ENCODE measurements at regions not wholly inside any gene's neighbourhood (a gene's known extent, or its start where the extent isn't known, plus 50 kb on each side); places are given as distances from the start of the nearest gene placed in this dataset.

DNA sequence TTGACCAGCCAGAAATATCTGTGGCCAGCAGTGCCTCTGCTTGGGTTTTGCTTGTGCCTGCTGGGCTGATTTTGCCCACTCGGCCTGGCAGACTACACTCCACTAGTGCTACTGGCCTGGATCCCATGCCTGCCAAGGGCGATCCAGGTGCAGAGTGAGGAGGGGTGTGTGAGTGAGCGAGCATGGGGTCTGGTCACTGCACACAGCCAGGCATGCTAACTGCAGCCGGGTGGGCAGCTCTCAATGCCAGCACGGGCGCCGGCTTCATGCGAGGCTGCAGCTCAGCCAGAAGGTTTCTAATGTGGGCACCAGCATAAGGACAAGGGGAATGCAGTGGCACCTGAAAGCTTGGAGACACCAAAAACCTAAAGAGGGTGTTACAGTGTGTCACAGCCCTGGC is 1161.4 kb downstream of the FSTL5 start:
- H3K36me3 ChIP-seq, result no peaks in the 10 kb centered on the region
- no peaks in the 10 kb centered on the region for H3K9me3 ChIP-seq
- no peak overlapping the region for H3K4me3 ChIP-seq
- DNase-seq (ENCODE audit: low spot score), result no peak
- H3K4me1 ChIP-seq (ENCODE audit: control insufficient read depth in 1 of 2, low read depth in 2 of 2), result no peaks in the 10 kb centered on the region
- ATAC-seq (ENCODE audit: insufficient number of reproducible peaks, low FRiP score, low read depth), result no peak
- TF ChIP-seq CTCF (IDR thresholded peaks at IDR 0.05), result no peak
- no peaks in the 10 kb centered on the region for H3K27me3 ChIP-seq (replicated peaks; ENCODE audit: insufficient read depth)
- no peak overlapping the region for H3K27ac ChIP-seq

GRCh38 chr4:161003418-161004057 is 1160.3 kb downstream of the FSTL5 start:
- Histone ChIP-seq H3K4me3 (no peak overlapping the region), H3K4me1 (ENCODE audit: control insufficient read depth in 1 of 2, low read depth in 2 of 2) (no peaks in the 10 kb centered on the region), H3K27ac (no peak overlapping the region), H3K36me3 (no peaks in the 10 kb centered on the region), H3K9me3 (no peaks in the 10 kb centered on the region), H3K27me3 (replicated peaks; ENCODE audit: insufficient read depth) (no peaks in the 10 kb centered on the region)
- DNase-seq (ENCODE audit: low spot score) (no peak), ATAC-seq (ENCODE audit: insufficient number of reproducible peaks, low FRiP score, low read depth) (no peak)
- no peak for TF ChIP-seq CTCF (IDR thresholded peaks at IDR 0.05)

GRCh38 chr4:161005746-161006145 is 1158.1 kb downstream of the FSTL5 start:
- H3K4me1 ChIP-seq (ENCODE audit: control insufficient read depth in 1 of 2, low read depth in 2 of 2), result no peaks in the 10 kb centered on the region
- TF ChIP-seq CTCF (IDR thresholded peaks at IDR 0.05), result no peak
- H3K36me3 ChIP-seq, result no peaks in the 10 kb centered on the region
- no peak for DNase-seq (ENCODE audit: low spot score)
- ATAC-seq (ENCODE audit: insufficient number of reproducible peaks, low FRiP score, low read depth), result no peak
- H3K4me3 ChIP-seq, result no peak overlapping the region
- H3K27me3 ChIP-seq (replicated peaks; ENCODE audit: insufficient read depth), result no peaks in the 10 kb centered on the region
- no peaks in the 10 kb centered on the region for H3K9me3 ChIP-seq
- no peak overlapping the region for H3K27ac ChIP-seq

DNA sequence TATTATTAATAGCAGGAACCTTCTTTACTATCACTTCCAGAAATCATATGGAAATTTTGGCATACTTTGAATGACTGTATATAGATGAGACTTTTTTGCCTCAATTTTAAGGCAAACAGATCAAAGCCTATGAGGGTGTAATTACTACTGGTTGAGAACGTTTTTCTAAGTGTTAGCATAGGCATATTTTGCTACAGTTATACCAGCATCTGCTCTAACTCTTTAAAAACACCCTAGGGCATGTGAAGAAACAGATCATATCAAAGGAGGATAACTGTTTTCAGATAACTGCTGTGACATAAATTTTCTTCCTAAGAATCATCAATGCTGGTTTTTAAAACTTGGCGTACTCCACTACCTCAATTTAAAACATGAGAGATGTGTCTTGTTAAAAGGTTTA is 1155.3 kb downstream of the FSTL5 start:
- no peak for TF ChIP-seq CTCF (IDR thresholded peaks at IDR 0.05)
- no peaks in the 10 kb centered on the region for H3K27me3 ChIP-seq (replicated peaks; ENCODE audit: insufficient read depth)
- ATAC-seq (ENCODE audit: insufficient number of reproducible peaks, low FRiP score, low read depth), result no peak

GRCh38 chr4:161010227-161010626 is 1153.6 kb downstream of the FSTL5 start:
- no peaks in the 10 kb centered on the region for H3K9me3 ChIP-seq
- H3K4me1 ChIP-seq (ENCODE audit: control insufficient read depth in 1 of 2, low read depth in 2 of 2), result no peaks in the 10 kb centered on the region
- no peak for DNase-seq (ENCODE audit: low spot score)
- H3K27me3 ChIP-seq (replicated peaks; ENCODE audit: insufficient read depth), result no peaks in the 10 kb centered on the region
- H3K4me3 ChIP-seq, result no peak overlapping the region
- no peak for ATAC-seq (ENCODE audit: insufficient number of reproducible peaks, low FRiP score, low read depth)
- H3K36me3 ChIP-seq, result no peaks in the 10 kb centered on the region
- no peak overlapping the region for H3K27ac ChIP-seq
- TF ChIP-seq CTCF (IDR thresholded peaks at IDR 0.05), result no peak

More for the DNA sequence above, 1155.3 kb downstream of the FSTL5 start:
- H3K36me3 ChIP-seq, result no peaks in the 10 kb centered on the region
- no peaks in the 10 kb centered on the region for H3K4me1 ChIP-seq (ENCODE audit: control insufficient read depth in 1 of 2, low read depth in 2 of 2)
- H3K4me3 ChIP-seq, result no peak overlapping the region
- no peak for DNase-seq (ENCODE audit: low spot score)
- H3K27ac ChIP-seq, result no peak overlapping the region
- H3K9me3 ChIP-seq, result no peaks in the 10 kb centered on the region

Measured in thoracic aorta (tissue), 2 donors.